Pancreas (tissue), 10 donors: ENCODE measurements at regions not wholly inside any gene's neighbourhood (a gene's known extent, or its start where the extent isn't known, plus 50 kb on each side); places are given as distances from the start of the nearest gene placed in this dataset.

ENCODE experiments used
- ATAC-seq, 4 donors: fragments of 200-7000 bp; cut with Tn5 transposase; one replicate each; pipeline versions ENCODE4 v1.8.0 to v1.9.1; 2020; ENCODE audit warnings: mild to moderate bottlenecking in 4 of 4, moderate library complexity in 4 of 4
- DNase-seq, 6 donors: peaks; one replicate each; pipeline ENCODE4 v3.0.0-alpha.2; 2020
- FAIRE-seq: peaks from 2 replicates; lab custom pipeline; 2012; peaks lifted over from hg19 to GRCh38; lab: Jason Lieb, UNC
- H3K27ac ChIP-seq, 4 donors: fragments of 200-600 bp; sonication (generic); 1 replicate in 3 of 4; 2 replicates in 1 of 4; pipeline versions ENCODE4 v1.5.0 to v1.8.0; 2020
- H3K27me3 ChIP-seq, 4 donors: fragments of 200-600 bp; one replicate each; pipeline ENCODE4 v1.8.0; 2021
- H3K36me3 ChIP-seq, 3 donors: fragments of 200-600 bp; sonication (generic) in 1 of 3; one replicate each; pipeline versions ENCODE4 v1.5.0 to v1.8.0; 2020 to 2021
- H3K4me1 ChIP-seq, 3 donors: fragments of 200-600 bp; one replicate each; pipeline ENCODE4 v1.8.0; 2021
- H3K4me3 ChIP-seq, 4 donors: fragments of 200-600 bp; sonication (generic) in 2 of 4; one replicate each; pipeline versions ENCODE4 v1.5.0 to v1.8.0; 2020 to 2021
- H3K9me3 ChIP-seq, 4 donors: fragments of 200-600 bp; one replicate each; pipeline ENCODE4 v1.8.0; 2021
- WGBS, 2 donors: extraction: QIAGEN DNeasy Blood & Tissue Kit; methylation state at CpG; one replicate each; pipeline ENCODE4 v1.1.7; 2013; 5-methylcytosine and 5-hydroxymethylcytosine counted together
- intact Hi-C, 3 donors: fragments of 100-400 bp; cut with DNase I; formaldehyde crosslinking; loops; one replicate each; pipeline versions ENCODE4 v1.11.1 to v1.14.2; 2022
- TF ChIP-seq, protein P1 (sequence below), 4 donors: fragments of 200-600 bp; sonication (generic) in 3 of 4; IDR thresholded peaks; one replicate each; pipeline versions ENCODE4 v1.5.0 to v1.8.0; 2021; ENCODE audit warnings: antibody characterized with exemption in 4 of 4
- donor health status: healthy with polysubstance abuse.
- donor health status: DM: no; HTN: no; CAD: no; lungs with moderate emphysema.
- donor health status: DM: no; HTN: no; CAD: no.
- donor health status: control.
- donor health status: control.
- donor health status: Bipolar disorder and iron deficiency.
- donor health status: DM: yes; HTN: yes; CAD: no.
- donor health status: DM: no; HTN: no; CAD: no.
- donor health status: DM: no; HTN: no; CAD: no.
- donor health status: DM: yes; HTN: yes; CAD: no.

DNA sequence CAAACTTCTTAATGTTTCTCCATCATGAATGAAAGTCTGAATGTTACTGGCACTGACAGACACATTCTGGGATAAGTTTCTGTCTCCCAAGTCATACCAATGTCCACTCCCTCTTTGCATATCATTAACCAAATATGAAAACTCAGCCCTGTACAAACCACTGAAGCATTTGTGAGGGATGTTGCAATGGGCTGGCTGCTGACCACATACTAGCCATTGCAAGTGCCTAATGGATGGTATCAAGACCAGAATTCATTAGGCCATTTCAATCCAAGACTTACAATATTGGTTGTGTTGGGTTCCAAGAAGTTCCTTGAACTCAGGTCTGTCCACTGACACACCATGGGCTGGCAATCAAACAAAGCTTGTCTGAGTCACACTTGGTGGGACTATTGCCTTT, 73.8 kb downstream of the CBLN2 start:
- ATAC-seq, result no peak
- Histone ChIP-seq H3K36me3 (no peaks in the 10 kb centered on the region), H3K4me3 (no peak overlapping the region), H3K9me3 (no peaks in the 10 kb centered on the region), H3K27me3 (peaks cover 0 to 4% (median 0%) of the 10 kb centered on the region in 4 donors), H3K27ac (no peak overlapping the region), H3K4me1 (no peaks in the 10 kb centered on the region)
- no peak for FAIRE-seq
- intact Hi-C loops, result no loop called here
- no peak for DNase-seq
- TF ChIP-seq, protein P1, sequence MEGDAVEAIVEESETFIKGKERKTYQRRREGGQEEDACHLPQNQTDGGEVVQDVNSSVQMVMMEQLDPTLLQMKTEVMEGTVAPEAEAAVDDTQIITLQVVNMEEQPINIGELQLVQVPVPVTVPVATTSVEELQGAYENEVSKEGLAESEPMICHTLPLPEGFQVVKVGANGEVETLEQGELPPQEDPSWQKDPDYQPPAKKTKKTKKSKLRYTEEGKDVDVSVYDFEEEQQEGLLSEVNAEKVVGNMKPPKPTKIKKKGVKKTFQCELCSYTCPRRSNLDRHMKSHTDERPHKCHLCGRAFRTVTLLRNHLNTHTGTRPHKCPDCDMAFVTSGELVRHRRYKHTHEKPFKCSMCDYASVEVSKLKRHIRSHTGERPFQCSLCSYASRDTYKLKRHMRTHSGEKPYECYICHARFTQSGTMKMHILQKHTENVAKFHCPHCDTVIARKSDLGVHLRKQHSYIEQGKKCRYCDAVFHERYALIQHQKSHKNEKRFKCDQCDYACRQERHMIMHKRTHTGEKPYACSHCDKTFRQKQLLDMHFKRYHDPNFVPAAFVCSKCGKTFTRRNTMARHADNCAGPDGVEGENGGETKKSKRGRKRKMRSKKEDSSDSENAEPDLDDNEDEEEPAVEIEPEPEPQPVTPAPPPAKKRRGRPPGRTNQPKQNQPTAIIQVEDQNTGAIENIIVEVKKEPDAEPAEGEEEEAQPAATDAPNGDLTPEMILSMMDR (IDR thresholded peaks at IDR 0.05), result no peak

DNA sequence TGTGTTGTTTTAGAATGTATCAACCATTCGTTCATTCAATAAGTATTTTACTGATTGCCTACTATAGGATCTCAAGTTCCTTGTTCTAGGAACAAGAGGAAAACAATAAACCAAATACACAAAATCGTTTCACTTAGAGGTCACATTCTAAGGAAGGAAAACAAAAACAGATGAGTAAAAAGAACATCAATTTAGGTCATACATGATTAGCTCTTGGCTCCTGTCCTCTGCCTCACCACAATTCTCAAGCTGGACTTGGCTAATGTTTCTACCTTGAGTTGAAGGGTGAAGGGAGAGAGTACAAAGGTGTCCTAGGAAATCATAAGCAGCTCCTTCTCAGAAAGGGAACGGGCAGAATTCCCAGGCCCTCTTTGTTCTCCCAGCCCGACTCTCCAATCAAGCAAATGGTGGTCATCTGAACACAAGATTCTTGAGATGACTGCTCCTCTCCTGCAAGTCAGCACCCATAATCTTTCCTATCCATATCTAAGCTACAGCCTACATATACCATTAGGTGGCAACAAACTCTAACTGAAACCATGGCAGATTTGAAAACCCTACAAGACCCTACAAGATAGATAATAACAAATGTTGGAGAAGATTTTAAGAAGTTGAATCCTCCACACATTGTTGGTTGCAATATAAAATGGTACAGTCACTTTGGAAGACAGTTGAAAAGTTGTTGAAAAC, 76.0 kb downstream of the CBLN2 start:
- ATAC-seq (no peak), FAIRE-seq (no peak), DNase-seq (no peak)
- Histone ChIP-seq H3K4me1 (no peaks in the 10 kb centered on the region), H3K27me3 (peaks cover 0 to 1% (median 0%) of the 10 kb centered on the region in 4 donors), H3K9me3 (no peaks in the 10 kb centered on the region), H3K27ac (no peak overlapping the region), H3K36me3 (no peaks in the 10 kb centered on the region), H3K4me3 (no peak overlapping the region)
- WGBS, 2 donors, result 39 to 62% methylated on average over 4 of the region's 4 CpGs
- TF ChIP-seq, protein P1 (IDR thresholded peaks at IDR 0.05), result no peak
- intact Hi-C loops, result no loop called here

DNA sequence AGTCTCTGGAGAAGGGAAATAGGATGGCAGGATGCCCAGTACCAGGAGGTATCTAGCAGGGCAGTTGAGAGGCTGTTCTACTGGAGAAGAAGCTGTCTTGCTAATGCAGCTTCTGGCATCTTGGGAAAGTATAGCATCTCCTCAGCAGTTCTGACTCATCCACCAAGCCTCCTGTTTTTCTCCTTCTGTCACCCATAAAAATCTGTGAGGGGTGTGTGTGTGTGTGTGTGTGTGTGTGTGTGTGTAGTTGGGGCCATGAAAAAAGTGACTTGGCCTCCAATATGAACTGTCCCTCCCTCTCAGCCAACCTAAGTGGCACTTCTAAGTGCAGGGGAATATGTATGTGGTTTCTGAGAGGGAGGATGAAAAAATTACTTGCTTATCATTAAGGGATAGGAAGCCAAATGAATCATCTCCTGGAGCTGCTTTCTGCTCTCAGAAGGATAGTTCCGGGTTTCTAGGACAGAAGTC, 83.9 kb downstream of the CBLN2 start:
- H3K9me3 ChIP-seq, result no peaks in the 10 kb centered on the region
- FAIRE-seq, result no peak
- no peak overlapping the region for H3K27ac ChIP-seq
- TF ChIP-seq, protein P1 (IDR thresholded peaks at IDR 0.05), result no peak
- no peaks in the 10 kb centered on the region for H3K4me1 ChIP-seq
- ATAC-seq, result no peak
- H3K4me3 ChIP-seq, result no peak overlapping the region
- no peaks in the 10 kb centered on the region for H3K36me3 ChIP-seq
- peaks cover 0 to 3% (median 0%) of the 10 kb centered on the region in 4 donors for H3K27me3 ChIP-seq
- 37 to 63% methylated on average over 1 of the region's 1 CpG for WGBS, 2 donors
- intact Hi-C loops, result no loop called here
- no peak for DNase-seq

- TF ChIP-seq, protein P1 (IDR thresholded peaks at IDR 0.05), result no peak
- no peak overlapping the region for H3K4me3 ChIP-seq
- DNase-seq (no peak), FAIRE-seq (no peak), ATAC-seq (no peak)
- no peaks in the 10 kb centered on the region for H3K36me3 ChIP-seq
- H3K9me3 ChIP-seq, result no peaks in the 10 kb centered on the region
- peaks cover 0 to 3% (median 0%) of the 10 kb centered on the region in 4 donors for H3K27me3 ChIP-seq
- intact Hi-C loops, result no loop called here
- H3K4me1 ChIP-seq, result no peaks in the 10 kb centered on the region
- no peak overlapping the region for H3K27ac ChIP-seq
Measured at GRCh38 chr18:72458271-72458670, 85.9 kb downstream of the CBLN2 start.

DNA sequence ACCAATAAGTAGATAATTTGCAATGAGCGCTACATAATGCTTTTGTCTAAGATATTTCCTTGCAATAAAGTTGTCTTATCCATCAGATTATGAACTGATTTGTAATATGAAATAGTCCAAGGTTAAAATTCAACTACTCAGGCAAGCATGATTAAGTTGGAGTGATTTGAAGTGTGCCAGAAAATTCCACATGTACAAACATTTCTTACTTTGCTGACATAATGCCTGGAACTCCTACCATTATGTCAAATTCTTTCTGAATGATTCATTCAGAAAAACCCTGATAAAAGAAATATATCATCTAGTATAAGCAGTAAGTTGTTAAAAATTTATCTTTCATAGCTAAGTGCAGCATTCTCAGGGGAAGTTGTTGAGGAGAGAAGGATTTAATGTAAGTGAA, 87.3 kb downstream of the CBLN2 start:
- Histone ChIP-seq H3K4me3 (no peak overlapping the region), H3K36me3 (no peaks in the 10 kb centered on the region), H3K27me3 (no peaks in the 10 kb centered on the region), H3K9me3 (no peaks in the 10 kb centered on the region), H3K27ac (no peak overlapping the region), H3K4me1 (no peaks in the 10 kb centered on the region)
- TF ChIP-seq, protein P1 (IDR thresholded peaks at IDR 0.05), result no peak
- no peak for FAIRE-seq
- DNase-seq, result no peak
- ATAC-seq, result peak; percentile 38 to 75 (median 58)
- 63% methylated on average over 1 of the region's 1 CpG for WGBS, 2 donors
- intact Hi-C loops, result no loop called here
